ENCODE measurements at regions not wholly inside any gene's neighbourhood (a gene's known extent, or its start where the extent isn't known, plus 50 kb on each side); places are given as distances from the start of the nearest gene placed in this dataset.
"Not testable (repeated sequence)": the region's sequence is repeated elsewhere in the genome, so short reads cannot be mapped to it uniquely, and the experiment has no call there.

- no peak for DNase-seq
Observed at GRCh38 chr1:98575955-98576354, 85.6 kb upstream of the SNX7 start.

GRCh38 chr1:98565951-98566350, 95.6 kb upstream of the SNX7 start:
- DNase-seq = no peak

- DNase-seq = no peak
Observed at GRCh38 chr1:98559291-98559690, 102.2 kb upstream of the SNX7 start.

- DNase-seq = no peak
Observed at GRCh38 chr1:98557895-98558294, 103.6 kb upstream of the SNX7 start.

GRCh38 chr1:98556521-98557158, 104.9 kb upstream of the SNX7 start:
- DNase-seq = no peak

GRCh38 chr1:98555814-98556213, 105.7 kb upstream of the SNX7 start:
- no peak for DNase-seq

- DNase-seq = not testable (repeated sequence)
Observed at GRCh38 chr1:98552576-98553074, 108.9 kb upstream of the SNX7 start.

- no peak for DNase-seq
Observed at GRCh38 chr1:98550076-98550475, 111.4 kb upstream of the SNX7 start.

- DNase-seq = no peak
Observed at GRCh38 chr1:98546319-98546718, 115.2 kb upstream of the SNX7 start.

- DNase-seq = no peak
Observed at GRCh38 chr1:98538106-98538505, 123.4 kb upstream of the SNX7 start.

GRCh38 chr1:98523256-98523655, 138.3 kb upstream of the SNX7 start:
- no peak for DNase-seq

- DNase-seq = no peak
Observed at GRCh38 chr1:98516306-98516705, 145.2 kb upstream of the SNX7 start.

- no peak for DNase-seq
Observed at GRCh38 chr1:98515744-98516143, 145.8 kb upstream of the SNX7 start.

- DNase-seq = not testable (repeated sequence)
Observed at GRCh38 chr1:98512216-98512615, 149.3 kb upstream of the SNX7 start.

- no peak for DNase-seq
Observed at GRCh38 chr1:98503771-98504170, 157.8 kb upstream of the SNX7 start.

- DNase-seq = no peak
Observed at GRCh38 chr1:98502937-98503336, 158.6 kb upstream of the SNX7 start.

GRCh38 chr1:98500324-98500723, 161.2 kb upstream of the SNX7 start:
- DNase-seq = no peak

- DNase-seq = no peak
Observed at GRCh38 chr1:98498651-98499050, 162.9 kb upstream of the SNX7 start.

- DNase-seq = no peak
Observed at GRCh38 chr1:98497497-98497896, 164.0 kb upstream of the SNX7 start.

GRCh38 chr1:98496256-98496995, 165.1 kb upstream of the SNX7 start:
- no peak for DNase-seq

- no peak for DNase-seq
Observed at GRCh38 chr1:98493469-98493868, 168.1 kb upstream of the SNX7 start.

- DNase-seq = no peak
Observed at GRCh38 chr1:98490099-98490498, 171.4 kb upstream of the SNX7 start.

GRCh38 chr1:98487620-98488019, 173.9 kb upstream of the SNX7 start:
- DNase-seq = no peak

GRCh38 chr1:98482611-98483010, 178.9 kb upstream of the SNX7 start:
- no peak for DNase-seq

GRCh38 chr1:98480271-98480670, 181.2 kb upstream of the SNX7 start:
- no peak for DNase-seq
